OCI-LY7 (cell line): ENCODE measurements at regions not wholly inside any gene's neighbourhood (a gene's known extent, or its start where the extent isn't known, plus 50 kb on each side); places are given as distances from the start of the nearest gene placed in this dataset.

Experiments used
- BruUV-seq: library from RNA; stranded (reverse); fragments of 400-500 nt; replicated peaks from 2 replicates; lab custom pipeline; 2021; lab: Mats Ljungman, UMichigan
- CTCF ChIA-PET: fragments of 300-600 bp; sonication (Branson Sonifier 250); formaldehyde crosslinking; loops from one replicate; lab custom pipeline; 2022; ENCODE audit warnings: antibody characterized with exemption; ENCODE audit not compliant: unreplicated experiment; lab: Charles Lee
- POLR2A ChIA-PET: fragments of 300-600 bp; sonication (Branson Sonifier 250); formaldehyde crosslinking; loops from one replicate; lab custom pipeline; 2022; ENCODE audit warnings: antibody characterized with exemption; lab: Charles Lee
- DNase-seq: peaks from one replicate; pipeline ENCODE4 v3.0.0-alpha.2; 2015; ENCODE audit warnings: low spot score
- H2AFZ ChIP-seq: fragments of 200-600 bp; sonication (generic), shearing (Covaris generic); 2 replicates; pipeline ENCODE4 v1.6.1; 2014; ENCODE audit warnings: mild to moderate bottlenecking, antibody characterized with exemption, low read length, moderate library complexity
- H3K27ac ChIP-seq: fragments of 200-600 bp; sonication (generic); 2 replicates; pipeline ENCODE4 v1.5.1; 2014; ENCODE audit warnings: mixed run types, low read depth, mild to moderate bottlenecking, moderate library complexity, low read length, inconsistent platforms; ENCODE audit not compliant: poor library complexity, severe bottlenecking
- H3K36me3 ChIP-seq: fragments of 200-600 bp; sonication (generic); 2 replicates; pipeline ENCODE4 v1.6.1; 2014; ENCODE audit warnings: mild to moderate bottlenecking, antibody characterized with exemption, low read length, moderate library complexity, mixed read lengths; ENCODE audit not compliant: insufficient read depth
- H3K4me1 ChIP-seq: fragments of 200-600 bp; sonication (generic); 2 replicates; pipeline ENCODE4 v1.5.1; 2014; ENCODE audit warnings: mild to moderate bottlenecking, low read length; ENCODE audit not compliant: insufficient read depth, poor library complexity, severe bottlenecking
- H3K4me2 ChIP-seq: fragments of 200-600 bp; sonication (generic); 2 replicates; pipeline ENCODE4 v1.6.1; 2014; ENCODE audit warnings: mild to moderate bottlenecking, low read length
- H3K4me3 ChIP-seq: fragments of 200-600 bp; sonication (generic); 2 replicates; pipeline ENCODE4 v1.5.1; 2014; ENCODE audit warnings: mild to moderate bottlenecking, low read depth, low read length; ENCODE audit not compliant: poor library complexity, severe bottlenecking
- H3K79me2 ChIP-seq: fragments of 200-600 bp; sonication (generic); 2 replicates; pipeline ENCODE4 v1.6.1; 2016; ENCODE audit warnings: low read depth, mild to moderate bottlenecking, low read length, moderate library complexity, mixed read lengths; ENCODE audit not compliant: insufficient read depth
- H3K9me2 ChIP-seq: fragments of 200-600 bp; sonication (generic); 2 replicates; pipeline ENCODE4 v1.6.1; 2016; ENCODE audit warnings: mild to moderate bottlenecking, low read length, mixed read lengths; ENCODE audit not compliant: insufficient read depth
- H3K9me3 ChIP-seq: fragments of 200-600 bp; sonication (generic); 2 replicates; pipeline ENCODE4 v1.6.1; 2014; ENCODE audit warnings: mild to moderate bottlenecking, mixed run types, low read length, mixed read lengths
- H4K20me1 ChIP-seq: fragments of 200-600 bp; sonication (generic); 2 replicates; pipeline ENCODE4 v1.6.1; 2014; ENCODE audit warnings: mild to moderate bottlenecking, antibody characterized with exemption, low read length, moderate library complexity, mixed read lengths; ENCODE audit not compliant: insufficient read depth
- CTCF ChIP-seq: fragments of 200-600 bp; sonication (generic); conservative IDR thresholded peaks from 2 replicates; pipeline ENCODE4 v1.5.1; 2014; ENCODE audit warnings: mild to moderate bottlenecking, antibody characterized with exemption, low read length, moderate library complexity, mixed read lengths
- EZH2phosphoT487 ChIP-seq: fragments of 200-600 bp; sonication (generic); IDR thresholded peaks from 2 replicates; pipeline ENCODE4 v1.6.1; 2018; ENCODE audit warnings: low read depth, borderline replicate concordance, mild to moderate bottlenecking, mixed run types, antibody characterized with exemption, low read length, moderate library complexity, mixed read lengths
- intact Hi-C: fragments of 100-400 bp; cut with micrococcal nuclease; formaldehyde crosslinking; loops from one replicate; pipeline ENCODE4 v1.10.0; 2022; ENCODE audit not compliant: unreplicated experiment

GRCh38 chr6:66731310-66731709 is 1024.3 kb upstream of the EYS start:
- CTCF ChIA-PET: no interaction called here
- Histone ChIP-seq H3K4me3 (no peak overlapping the region), H3K79me2 (no peaks in the 10 kb centered on the region), H4K20me1 (no peaks in the 10 kb centered on the region), H3K9me3 (no peaks in the 10 kb centered on the region), H3K27ac (no peak overlapping the region), H3K4me1 (no peaks in the 10 kb centered on the region), H2AFZ (no peak overlapping the region), H3K4me2 (no peak overlapping the region), H3K36me3 (no peaks in the 10 kb centered on the region), H3K9me2 (no peaks in the 10 kb centered on the region)
- TF ChIP-seq CTCF (no peak), EZH2phosphoT487 (no peak)
- no TSS peak for BruUV-seq
- POLR2A ChIA-PET: no interaction called here
- intact Hi-C loops: no loop called here
- no peak for DNase-seq

- Histone ChIP-seq H3K4me1 (no peaks in the 10 kb centered on the region), H3K9me3 (no peaks in the 10 kb centered on the region), H4K20me1 (no peaks in the 10 kb centered on the region), H2AFZ (no peak overlapping the region), H3K36me3 (no peaks in the 10 kb centered on the region), H3K4me2 (no peak overlapping the region), H3K9me2 (no peaks in the 10 kb centered on the region), H3K27ac (no peak overlapping the region), H3K4me3 (no peak overlapping the region), H3K79me2 (no peaks in the 10 kb centered on the region)
- ChIA-PET POLR2A (no interaction called here), CTCF (no interaction called here)
- TF ChIP-seq EZH2phosphoT487: no peak
- TF ChIP-seq CTCF: no peak
- DNase-seq: no peak
- no TSS peak for BruUV-seq
- intact Hi-C loops: no loop called here
Measured at GRCh38 chr6:66725670-66726069, 1018.6 kb upstream of the EYS start.

- ChIA-PET POLR2A (no interaction called here), CTCF (no interaction called here)
- Histone ChIP-seq H2AFZ (no peak overlapping the region), H3K4me1 (no peaks in the 10 kb centered on the region), H3K4me2 (no peak overlapping the region), H3K79me2 (no peaks in the 10 kb centered on the region), H4K20me1 (no peaks in the 10 kb centered on the region), H3K4me3 (no peak overlapping the region), H3K9me2 (no peaks in the 10 kb centered on the region), H3K27ac (no peak overlapping the region), H3K9me3 (no peaks in the 10 kb centered on the region), H3K36me3 (no peaks in the 10 kb centered on the region)
- DNase-seq: no peak
- no TSS peak for BruUV-seq
- no peak for TF ChIP-seq EZH2phosphoT487
- no peak for TF ChIP-seq CTCF
- intact Hi-C loops: no loop called here
Measured at GRCh38 chr6:66717801-66718200, 1010.8 kb upstream of the EYS start.
